ENCODE measurements at regions not wholly inside any gene's neighbourhood (a gene's known extent, or its start where the extent isn't known, plus 50 kb on each side); places are given as distances from the start of the nearest gene placed in this dataset.

GRCh38 chr4:66035701-66036100 is 365.4 kb upstream of the EPHA5 start:
- no peak overlapping the region for H3K4me3 ChIP-seq
- TF ChIP-seq CTCF (IDR thresholded peaks at IDR 0.05) (no peak), POLR2A (IDR thresholded peaks at IDR 0.05) (no peak)
- H3K27me3 ChIP-seq: no peaks in the 10 kb centered on the region
- DNase-seq: no peak
- H3K27ac ChIP-seq: no peak overlapping the region
- H3K4me1 ChIP-seq: no peaks in the 10 kb centered on the region
- no peaks in the 10 kb centered on the region for H3K36me3 ChIP-seq
- H3K9me3 ChIP-seq: no peaks in the 10 kb centered on the region

- DNase-seq: no peak
- no peak overlapping the region for H3K4me3 ChIP-seq
- H3K27me3 ChIP-seq: no peaks in the 10 kb centered on the region
- no peaks in the 10 kb centered on the region for H3K9me3 ChIP-seq
- no peak for TF ChIP-seq POLR2A (IDR thresholded peaks at IDR 0.05)
- no peak for TF ChIP-seq CTCF (IDR thresholded peaks at IDR 0.05)
- no peaks in the 10 kb centered on the region for H3K36me3 ChIP-seq
- H3K27ac ChIP-seq: no peak overlapping the region
- H3K4me1 ChIP-seq: no peaks in the 10 kb centered on the region
These were observed 364.4 kb upstream of the EPHA5 start for GRCh38 chr4:66034671-66035070.

GRCh38 chr4:66034262-66034661 is 364.0 kb upstream of the EPHA5 start:
- no peak for DNase-seq
- no peak overlapping the region for H3K27ac ChIP-seq
- H3K27me3 ChIP-seq: no peaks in the 10 kb centered on the region
- TF ChIP-seq POLR2A (IDR thresholded peaks at IDR 0.05) (no peak), CTCF (IDR thresholded peaks at IDR 0.05) (no peak)
- H3K4me3 ChIP-seq: no peak overlapping the region
- no peaks in the 10 kb centered on the region for H3K9me3 ChIP-seq
- H3K4me1 ChIP-seq: no peaks in the 10 kb centered on the region
- no peaks in the 10 kb centered on the region for H3K36me3 ChIP-seq

GRCh38 chr4:66032571-66032970 is 362.3 kb upstream of the EPHA5 start:
- Histone ChIP-seq H3K36me3 (no peaks in the 10 kb centered on the region), H3K4me1 (no peaks in the 10 kb centered on the region), H3K27me3 (no peaks in the 10 kb centered on the region), H3K4me3 (no peak overlapping the region), H3K27ac (no peak overlapping the region), H3K9me3 (no peaks in the 10 kb centered on the region)
- no peak for TF ChIP-seq POLR2A (IDR thresholded peaks at IDR 0.05)
- no peak for TF ChIP-seq CTCF (IDR thresholded peaks at IDR 0.05)
- DNase-seq: no peak

- no peak overlapping the region for H3K27ac ChIP-seq
- H3K9me3 ChIP-seq: no peaks in the 10 kb centered on the region
- no peaks in the 10 kb centered on the region for H3K4me1 ChIP-seq
- H3K27me3 ChIP-seq: no peaks in the 10 kb centered on the region
- TF ChIP-seq CTCF (IDR thresholded peaks at IDR 0.05): no peak
- TF ChIP-seq POLR2A (IDR thresholded peaks at IDR 0.05): no peak
- H3K36me3 ChIP-seq: no peaks in the 10 kb centered on the region
- no peak for DNase-seq
- no peak overlapping the region for H3K4me3 ChIP-seq
These were observed 358.4 kb upstream of the EPHA5 start for GRCh38 chr4:66028668-66029067.

GRCh38 chr4:66023061-66023460 is 352.8 kb upstream of the EPHA5 start:
- H3K36me3 ChIP-seq: no peaks in the 10 kb centered on the region
- H3K9me3 ChIP-seq: no peaks in the 10 kb centered on the region
- H3K27me3 ChIP-seq: no peaks in the 10 kb centered on the region
- no peak overlapping the region for H3K4me3 ChIP-seq
- no peaks in the 10 kb centered on the region for H3K4me1 ChIP-seq
- no peak for TF ChIP-seq POLR2A (IDR thresholded peaks at IDR 0.05)
- TF ChIP-seq CTCF (IDR thresholded peaks at IDR 0.05): no peak
- DNase-seq: no peak
- H3K27ac ChIP-seq: no peak overlapping the region
